Esophagus muscularis mucosa (tissue), 4 donors: ENCODE measurements at regions not wholly inside any gene's neighbourhood (a gene's known extent, or its start where the extent isn't known, plus 50 kb on each side); places are given as distances from the start of the nearest gene placed in this dataset.

ENCODE experiments used
- DNase-seq: peaks from one replicate; pipeline ENCODE4 v3.0.0-alpha.2; 2017; ENCODE audit errors: extremely low spot score
- H3K27ac ChIP-seq, 4 donors: fragments of 200-600 bp; sonication (generic); replicated peaks in 1 of 4; 1 replicate in 3 of 4; 2 replicates in 1 of 4; pipeline ENCODE4 v1.5.1; 2016 to 2019; ENCODE audit warnings: mild to moderate bottlenecking in 1 of 4
- H3K27me3 ChIP-seq, 4 donors: fragments of 200-600 bp; sonication (generic); one replicate each; pipeline versions ENCODE4 v1.5.1 to v1.6.0; 2016 to 2019
- H3K36me3 ChIP-seq, 4 donors: fragments of 200-600 bp; sonication (generic); one replicate each; pipeline ENCODE4 v1.5.1; 2016 to 2019
- H3K4me1 ChIP-seq, 4 donors: fragments of 200-600 bp; sonication (generic); one replicate each; pipeline ENCODE4 v1.5.1; 2016 to 2019
- H3K4me3 ChIP-seq, 4 donors: fragments of 200-600 bp; sonication (generic); 1 replicate in 2 of 4; 2 replicates in 2 of 4; pipeline ENCODE4 v1.5.1; 2016 to 2019; ENCODE audit warnings: mild to moderate bottlenecking in 4 of 4, moderate library complexity in 1 of 4
- H3K9me3 ChIP-seq, 4 donors: fragments of 200-600 bp; sonication (generic); 1 replicate in 3 of 4; 2 replicates in 1 of 4; pipeline ENCODE4 v1.5.1; 2016 to 2019
- EP300 ChIP-seq: sonication (generic); formaldehyde crosslinking; IDR thresholded peaks from one replicate; pipeline ENCODE4 v1.6.1; 2017; ENCODE audit warnings: antibody characterized with exemption
- POLR2A ChIP-seq: fragments of 450-650 bp; IDR thresholded peaks from one replicate; pipeline ENCODE4 v1.6.1; 2017; ENCODE audit warnings: antibody characterized with exemption, moderate library complexity, mild to moderate bottlenecking, low read depth
- POLR2AphosphoS5 ChIP-seq, 2 donors: sonication (generic); formaldehyde crosslinking; IDR thresholded peaks; one replicate each; pipeline ENCODE4 v1.6.1; 2017; ENCODE audit warnings: antibody characterized with exemption in 2 of 2
- WGBS: methylation state at CpG from one replicate; pipeline ENCODE4 v1.1.5; 2018; 5-methylcytosine and 5-hydroxymethylcytosine counted together
- intact Hi-C: fragments of 100-400 bp; cut with DNase I; formaldehyde crosslinking; loops from one replicate; pipeline ENCODE4 v1.15.1; 2023
- TF ChIP-seq, protein P1 (sequence below), 3 experiments: fragments of 200-600 bp in 2 of 3; fragments of 450-650 bp in 1 of 3; sonication (generic) in 2 of 3; IDR thresholded peaks; one replicate each; pipeline ENCODE4 v1.5.1; 2017 to 2019; ENCODE audit warnings: antibody characterized with exemption in 3 of 3, mild to moderate bottlenecking in 2 of 3, moderate library complexity in 1 of 3

DNA sequence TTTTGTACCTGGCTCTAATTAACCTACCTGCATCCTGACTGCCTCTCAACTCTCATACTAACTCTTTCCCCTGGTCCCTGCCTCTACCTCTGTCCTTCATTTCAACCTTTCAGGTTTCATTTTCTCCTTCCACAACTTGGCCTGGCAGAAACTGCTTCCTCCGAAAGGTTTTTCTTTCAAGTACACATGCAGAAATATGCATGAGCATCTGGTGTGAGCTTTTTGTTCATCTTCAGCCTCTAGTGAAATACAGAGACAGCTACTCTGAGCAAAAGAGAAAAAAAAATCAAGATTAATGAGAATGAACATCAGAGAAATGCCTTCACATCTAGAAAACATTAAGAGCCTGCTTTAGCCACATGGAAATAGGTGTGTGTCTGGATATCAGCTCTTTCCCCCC, 297.9 kb upstream of the PCSK5 start:
- DNase-seq = peak; percentile 21
- Histone ChIP-seq H3K4me1 (no peaks in the 10 kb centered on the region), H3K9me3 (no peaks in the 10 kb centered on the region), H3K27ac (no peak overlapping the region), H3K27me3 (no peaks in the 10 kb centered on the region), H3K4me3 (no peak overlapping the region), H3K36me3 (no peaks in the 10 kb centered on the region)
- TF ChIP-seq POLR2AphosphoS5 (IDR thresholded peaks at IDR 0.05) (no peak), POLR2A (no peak), EP300 (no peak)
- TF ChIP-seq, protein P1, sequence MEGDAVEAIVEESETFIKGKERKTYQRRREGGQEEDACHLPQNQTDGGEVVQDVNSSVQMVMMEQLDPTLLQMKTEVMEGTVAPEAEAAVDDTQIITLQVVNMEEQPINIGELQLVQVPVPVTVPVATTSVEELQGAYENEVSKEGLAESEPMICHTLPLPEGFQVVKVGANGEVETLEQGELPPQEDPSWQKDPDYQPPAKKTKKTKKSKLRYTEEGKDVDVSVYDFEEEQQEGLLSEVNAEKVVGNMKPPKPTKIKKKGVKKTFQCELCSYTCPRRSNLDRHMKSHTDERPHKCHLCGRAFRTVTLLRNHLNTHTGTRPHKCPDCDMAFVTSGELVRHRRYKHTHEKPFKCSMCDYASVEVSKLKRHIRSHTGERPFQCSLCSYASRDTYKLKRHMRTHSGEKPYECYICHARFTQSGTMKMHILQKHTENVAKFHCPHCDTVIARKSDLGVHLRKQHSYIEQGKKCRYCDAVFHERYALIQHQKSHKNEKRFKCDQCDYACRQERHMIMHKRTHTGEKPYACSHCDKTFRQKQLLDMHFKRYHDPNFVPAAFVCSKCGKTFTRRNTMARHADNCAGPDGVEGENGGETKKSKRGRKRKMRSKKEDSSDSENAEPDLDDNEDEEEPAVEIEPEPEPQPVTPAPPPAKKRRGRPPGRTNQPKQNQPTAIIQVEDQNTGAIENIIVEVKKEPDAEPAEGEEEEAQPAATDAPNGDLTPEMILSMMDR (IDR thresholded peaks at IDR 0.05) = no peak
- 93% methylated on average over 1 of the region's 1 CpG for WGBS
- intact Hi-C loops = no loop called here

DNA sequence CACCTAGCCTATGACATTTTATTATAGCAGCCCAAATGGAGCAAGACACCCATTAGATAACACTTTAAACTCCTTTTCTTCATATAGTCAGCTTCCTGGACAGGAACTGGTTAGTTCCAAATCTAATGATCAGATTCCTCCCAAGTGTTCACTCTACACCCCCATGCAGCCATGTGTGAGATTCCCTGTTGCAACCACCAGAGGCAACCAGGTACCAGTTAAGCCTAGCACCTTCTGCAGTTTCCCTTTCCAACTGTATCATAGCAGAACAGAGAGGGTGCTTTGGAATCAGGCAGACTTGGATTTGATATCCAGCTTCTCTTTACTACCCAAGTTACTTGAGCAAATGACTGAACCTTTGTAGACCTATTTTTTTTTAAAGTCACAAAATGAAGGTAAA, 296.6 kb upstream of the PCSK5 start:
- Histone ChIP-seq H3K4me1 (no peaks in the 10 kb centered on the region), H3K9me3 (no peaks in the 10 kb centered on the region), H3K27me3 (no peaks in the 10 kb centered on the region), H3K36me3 (no peaks in the 10 kb centered on the region), H3K27ac (no peak overlapping the region), H3K4me3 (no peak overlapping the region)
- DNase-seq = peak; percentile 29
- intact Hi-C loops = no loop called here
- no peak for TF ChIP-seq EP300
- TF ChIP-seq POLR2A = no peak
- no peak for TF ChIP-seq POLR2AphosphoS5 (IDR thresholded peaks at IDR 0.05)
- TF ChIP-seq, protein P1 (IDR thresholded peaks at IDR 0.05) = no peak

DNA sequence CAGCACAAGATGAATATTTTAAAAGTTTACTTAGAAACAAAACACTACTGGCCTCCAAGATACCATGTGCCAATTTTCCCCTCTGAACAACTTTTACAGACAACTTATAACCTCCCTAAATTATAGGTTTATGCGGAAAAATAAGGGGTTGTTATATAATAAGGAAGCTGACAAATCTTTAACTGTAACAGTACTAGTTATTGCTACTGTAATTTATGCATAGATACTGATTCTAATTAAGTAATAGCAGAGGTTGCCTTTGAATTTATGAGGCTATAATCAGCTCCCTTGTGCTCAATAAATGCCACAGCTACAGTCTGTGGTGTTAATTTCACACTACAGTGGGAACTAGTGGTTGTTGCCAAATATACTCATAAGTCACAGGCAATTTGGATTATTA, 291.3 kb upstream of the PCSK5 start:
- intact Hi-C loops = no loop called here
- Histone ChIP-seq H3K4me3 (no peak overlapping the region), H3K27me3 (no peaks in the 10 kb centered on the region), H3K36me3 (no peaks in the 10 kb centered on the region), H3K27ac (no peak overlapping the region), H3K9me3 (no peaks in the 10 kb centered on the region), H3K4me1 (no peaks in the 10 kb centered on the region)
- DNase-seq = no peak
- TF ChIP-seq POLR2AphosphoS5 (IDR thresholded peaks at IDR 0.05) (no peak), EP300 (no peak), POLR2A (no peak)
- TF ChIP-seq, protein P1 (IDR thresholded peaks at IDR 0.05) = no peak
- 82% methylated on average over 1 of the region's 1 CpG for WGBS

DNA sequence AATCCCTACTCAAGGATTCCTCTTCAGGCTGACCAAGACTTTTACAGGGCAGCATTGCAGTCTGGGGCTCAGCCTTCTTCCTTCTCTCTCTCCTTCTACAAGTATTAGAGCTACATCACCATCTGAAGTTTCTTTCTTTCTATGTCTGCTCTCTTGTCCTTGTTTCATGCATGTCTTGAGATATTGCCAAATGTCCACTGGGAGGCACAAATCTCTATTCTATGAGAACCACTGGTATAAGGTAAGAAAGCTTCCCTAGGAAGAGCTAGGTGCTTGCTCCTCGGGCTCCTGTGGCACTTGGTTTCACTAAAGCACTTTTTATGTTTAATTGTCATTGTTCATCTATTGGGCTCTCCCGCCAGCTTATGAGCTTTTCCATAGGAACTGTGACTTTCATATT, 289.2 kb upstream of the PCSK5 start:
- Histone ChIP-seq H3K4me1 (no peaks in the 10 kb centered on the region), H3K27ac (no peak overlapping the region), H3K36me3 (no peaks in the 10 kb centered on the region), H3K9me3 (no peaks in the 10 kb centered on the region), H3K4me3 (no peak overlapping the region), H3K27me3 (no peaks in the 10 kb centered on the region)
- intact Hi-C loops = no loop called here
- DNase-seq = no peak
- TF ChIP-seq POLR2AphosphoS5 (IDR thresholded peaks at IDR 0.05) (no peak), EP300 (no peak), POLR2A (no peak)
- TF ChIP-seq, protein P1 (IDR thresholded peaks at IDR 0.05) = no peak
- WGBS = 94% methylated on average over 2 of the region's 2 CpGs

DNA sequence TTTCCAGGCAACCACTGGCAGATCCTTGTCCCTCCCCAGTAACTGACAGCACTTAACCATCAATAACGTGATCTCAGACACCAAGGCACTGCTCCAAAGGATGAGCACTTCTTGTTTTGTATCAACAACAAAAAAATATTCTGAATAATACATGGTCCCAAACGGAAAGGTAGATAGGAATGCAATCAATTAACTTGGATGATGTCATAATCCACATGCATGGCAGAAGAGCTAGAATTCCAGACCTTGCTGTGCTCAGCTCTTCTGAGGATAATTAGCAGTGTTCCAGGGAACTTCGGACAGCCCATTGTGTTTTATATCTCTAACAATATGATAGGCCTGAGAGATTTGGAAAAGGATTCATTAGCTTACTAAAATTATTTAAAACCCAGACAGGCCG, 288.4 kb upstream of the PCSK5 start:
- TF ChIP-seq, protein P1 (IDR thresholded peaks at IDR 0.05) = no peak
- TF ChIP-seq POLR2A = no peak
- no peak for TF ChIP-seq POLR2AphosphoS5 (IDR thresholded peaks at IDR 0.05)
- TF ChIP-seq EP300 = no peak
- intact Hi-C loops = no loop called here
- no peaks in the 10 kb centered on the region for H3K36me3 ChIP-seq
- no peak for DNase-seq
- H3K4me3 ChIP-seq = no peak overlapping the region
- no peaks in the 10 kb centered on the region for H3K27me3 ChIP-seq
- no peaks in the 10 kb centered on the region for H3K4me1 ChIP-seq
- H3K27ac ChIP-seq = no peak overlapping the region
- H3K9me3 ChIP-seq = no peaks in the 10 kb centered on the region
- WGBS = 73% methylated on average over 4 of the region's 4 CpGs
